Urinary bladder (tissue), 3 donors: ENCODE measurements at regions not wholly inside any gene's neighbourhood (a gene's known extent, or its start where the extent isn't known, plus 50 kb on each side); places are given as distances from the start of the nearest gene placed in this dataset.

Experiments
- DNase-seq: peaks from one replicate; pipeline ENCODE4 v3.0.0-alpha.2; 2015; ENCODE audit errors: extremely low spot score
- H3K27ac ChIP-seq: one replicate; pipeline ENCODE4 v1.5.1; 2013; ENCODE audit warnings: low read depth, mild to moderate bottlenecking, moderate library complexity
- H3K36me3 ChIP-seq: one replicate; pipeline ENCODE4 v1.6.1; 2013; ENCODE audit warnings: mild to moderate bottlenecking, moderate library complexity; ENCODE audit not compliant: insufficient read depth
- H3K4me1 ChIP-seq: one replicate; pipeline ENCODE4 v1.6.1; 2013; ENCODE audit warnings: mild to moderate bottlenecking, moderate library complexity; ENCODE audit not compliant: insufficient read depth
- H3K4me3 ChIP-seq: one replicate; pipeline ENCODE4 v1.5.1; 2013; ENCODE audit warnings: low read depth, low read length
- WGBS: extraction: QIAGEN DNeasy Blood & Tissue Kit; methylation state at CpG from one replicate; pipeline ENCODE4 v1.1.7; 2013; 5-methylcytosine and 5-hydroxymethylcytosine counted together
- donor health status: healthy with polysubstance abuse.
- donor health status: healthy.

DNA sequence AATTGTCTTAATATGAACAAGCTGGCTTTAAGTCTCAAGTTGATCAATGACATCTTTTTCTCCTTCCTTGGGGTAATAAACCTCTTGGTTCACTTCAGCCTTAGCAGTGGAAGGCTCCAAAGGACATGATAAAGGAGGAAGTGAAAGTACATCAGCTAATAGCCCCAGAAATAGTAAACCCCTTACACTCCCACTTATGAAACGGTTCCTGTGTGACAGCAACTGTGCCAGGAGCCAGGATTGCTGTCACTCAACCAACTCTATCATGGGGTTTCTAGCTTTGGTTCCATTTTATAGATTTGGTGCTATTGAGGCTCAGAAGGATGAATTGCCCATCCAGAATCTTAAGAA lies 216.7 kb downstream of the ABHD5 start:
- H3K36me3 ChIP-seq: no peaks in the 10 kb centered on the region
- DNase-seq: no peak
- H3K4me1 ChIP-seq: no peaks in the 10 kb centered on the region
- H3K4me3 ChIP-seq: no peak overlapping the region
- 47% methylated on average over 1 of the region's 1 CpG for WGBS
- no peak overlapping the region for H3K27ac ChIP-seq

DNA sequence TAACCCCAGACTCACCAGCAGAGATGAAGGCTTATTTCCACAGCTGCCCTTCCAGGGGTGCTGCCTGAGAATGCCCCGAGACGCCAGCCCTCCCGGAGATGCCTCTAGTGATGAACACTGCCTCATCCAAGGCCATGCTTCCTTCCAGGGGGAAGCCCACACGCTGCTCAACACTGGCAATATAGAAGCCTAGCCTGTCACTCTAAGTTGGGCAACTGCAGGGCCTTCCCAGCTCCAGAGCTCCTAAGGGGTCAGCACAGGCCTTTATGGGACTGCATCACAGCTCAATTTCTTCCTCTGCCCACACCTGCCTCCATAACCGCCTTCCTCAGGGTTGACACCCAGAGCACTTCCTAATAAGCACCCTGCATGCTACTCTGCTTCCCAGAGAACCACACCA lies 217.7 kb downstream of the ABHD5 start:
- DNase-seq: no peak
- Histone ChIP-seq H3K4me1 (no peaks in the 10 kb centered on the region), H3K4me3 (no peak overlapping the region), H3K36me3 (no peaks in the 10 kb centered on the region), H3K27ac (no peak overlapping the region)
- 93% methylated on average over 5 of the region's 5 CpGs for WGBS

DNA sequence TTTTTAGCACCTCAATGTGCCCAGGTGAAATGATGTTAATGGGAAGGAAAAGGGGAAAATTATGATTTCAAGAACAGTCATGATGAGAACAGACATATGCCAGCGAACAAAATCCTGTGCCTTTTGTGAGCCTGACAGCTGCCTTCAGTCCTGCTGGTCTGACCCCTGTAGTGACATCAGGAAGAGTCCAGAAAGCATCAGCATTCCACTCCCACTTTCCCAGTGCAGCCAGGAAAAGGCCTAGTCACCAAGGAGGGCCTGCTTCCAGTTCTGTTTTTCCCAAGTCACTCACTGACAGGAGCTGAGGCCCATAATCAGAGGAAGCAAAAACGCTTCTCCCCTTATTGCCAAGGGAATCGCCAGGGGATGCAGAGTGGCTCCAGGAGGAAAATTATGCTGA lies 218.4 kb downstream of the ABHD5 start:
- Histone ChIP-seq H3K4me3 (no peak overlapping the region), H3K36me3 (no peaks in the 10 kb centered on the region), H3K4me1 (no peaks in the 10 kb centered on the region), H3K27ac (no peak overlapping the region)
- DNase-seq: no peak
- 78% methylated on average over 3 of the region's 3 CpGs for WGBS

DNA sequence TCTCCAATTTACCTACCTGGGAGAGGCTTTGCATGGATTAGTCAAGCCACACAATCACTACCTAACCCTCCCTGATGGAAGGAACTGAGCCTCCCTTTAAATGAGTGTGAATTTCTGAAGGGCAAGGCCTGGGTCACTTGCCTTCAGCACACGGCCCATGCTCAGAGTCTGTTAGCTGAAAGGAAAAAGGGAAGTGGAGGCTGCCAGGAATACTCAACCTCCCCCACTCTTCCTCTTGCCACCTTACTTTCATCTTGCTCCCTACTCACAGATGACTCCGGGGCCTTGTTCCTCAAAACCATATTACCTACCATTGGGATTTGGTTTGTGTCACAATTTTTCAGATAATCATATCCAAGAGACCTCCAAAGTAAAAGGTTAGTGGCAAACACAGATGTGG lies 220.0 kb downstream of the ABHD5 start:
- Histone ChIP-seq H3K36me3 (no peaks in the 10 kb centered on the region), H3K4me1 (no peaks in the 10 kb centered on the region), H3K4me3 (no peak overlapping the region), H3K27ac (no peak overlapping the region)
- DNase-seq: no peak
- 71% methylated on average over 2 of the region's 2 CpGs for WGBS

DNA sequence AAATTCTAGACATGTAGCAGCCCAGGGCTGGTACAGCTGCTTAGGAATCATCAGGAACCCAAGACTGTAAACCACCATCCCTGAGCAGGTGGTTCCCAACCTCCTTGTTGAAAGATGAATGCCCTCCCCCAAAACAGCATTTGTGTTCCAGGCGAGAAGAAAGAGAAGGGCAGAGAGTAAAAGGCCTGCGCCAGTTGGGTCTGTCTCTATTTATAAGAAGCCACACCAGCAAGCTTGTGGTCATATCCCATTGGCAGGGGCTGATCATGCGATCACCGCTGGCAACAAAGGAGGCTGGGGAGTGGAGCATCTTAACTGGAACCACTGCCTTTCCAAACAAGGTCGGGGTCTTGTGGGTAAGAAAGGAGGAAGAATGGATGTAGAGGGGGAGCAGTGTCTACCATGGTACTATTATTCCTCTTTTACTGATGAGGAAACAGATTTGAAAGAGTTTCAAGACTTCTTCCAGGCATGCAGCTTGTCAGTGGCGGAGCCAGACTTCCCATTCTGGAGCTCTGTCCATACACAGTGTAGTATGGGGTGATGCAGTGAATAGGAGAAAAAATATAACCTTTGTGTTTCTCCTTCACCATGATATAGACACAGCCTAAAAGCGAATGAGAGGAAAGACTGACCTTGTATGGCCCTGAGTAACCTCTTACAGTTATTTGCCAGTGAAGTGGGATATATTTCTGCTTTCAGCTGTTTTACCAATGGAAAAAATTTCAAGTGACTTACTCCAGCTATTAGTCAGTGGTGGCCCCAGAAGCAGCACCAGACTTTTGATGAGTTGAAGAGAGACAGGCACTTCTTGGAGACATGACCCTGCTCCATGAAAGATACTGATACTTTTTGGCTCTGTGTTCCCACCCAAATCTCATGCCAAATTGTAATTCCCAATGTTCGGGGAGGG lies 222.6 kb downstream of the ABHD5 start:
- 89% methylated on average over 8 of the region's 8 CpGs for WGBS
- Histone ChIP-seq H3K4me3 (no peak overlapping the region), H3K4me1 (no peaks in the 10 kb centered on the region), H3K27ac (no peak overlapping the region), H3K36me3 (no peaks in the 10 kb centered on the region)
- DNase-seq: no peak

DNA sequence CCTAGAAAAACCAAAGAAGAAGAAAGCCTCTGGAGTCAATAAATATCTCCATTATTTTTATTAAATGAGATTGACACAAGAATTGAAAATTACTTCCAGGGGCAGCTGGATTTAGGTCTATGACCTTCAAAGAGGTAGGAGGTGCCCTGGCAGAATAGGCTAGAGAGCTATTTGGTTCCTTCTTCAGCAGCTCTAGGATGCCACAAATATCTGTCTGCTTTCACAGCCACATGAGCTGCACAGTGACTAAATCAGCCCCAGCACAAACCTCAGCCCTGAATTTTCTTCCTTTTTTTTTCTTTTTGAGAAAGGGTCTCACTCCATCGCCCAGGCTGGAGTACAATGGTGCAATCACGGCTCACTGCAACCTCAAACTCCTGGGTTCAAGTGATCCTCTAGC lies 223.5 kb downstream of the ABHD5 start:
- WGBS: 92% methylated on average over 2 of the region's 2 CpGs
- H3K36me3 ChIP-seq: no peaks in the 10 kb centered on the region
- no peak overlapping the region for H3K4me3 ChIP-seq
- H3K4me1 ChIP-seq: no peaks in the 10 kb centered on the region
- H3K27ac ChIP-seq: no peak overlapping the region
- no peak for DNase-seq

DNA sequence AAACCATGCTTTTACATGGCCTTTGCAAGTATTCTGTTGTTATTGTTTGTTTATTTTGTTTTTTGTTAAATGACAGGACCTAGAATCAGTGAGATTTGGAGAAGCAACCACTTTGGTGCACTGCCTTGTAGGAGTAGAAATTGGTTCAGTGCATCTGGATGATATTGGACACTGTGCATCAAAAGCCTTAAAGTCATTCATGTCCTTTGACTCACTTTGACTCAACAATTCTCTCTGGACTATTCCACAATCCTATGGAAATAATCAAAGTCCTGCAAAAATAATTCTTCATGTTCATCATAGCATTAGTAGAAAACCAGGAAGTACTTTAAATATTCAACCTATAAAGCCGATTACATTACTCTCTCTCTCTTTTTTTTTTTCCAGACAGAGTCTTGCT lies 224.8 kb downstream of the ABHD5 start:
- Histone ChIP-seq H3K27ac (no peak overlapping the region), H3K4me1 (no peaks in the 10 kb centered on the region), H3K36me3 (no peaks in the 10 kb centered on the region), H3K4me3 (no peak overlapping the region)
- no peak for DNase-seq
- WGBS: 91% methylated on average over 1 of the region's 1 CpG

DNA sequence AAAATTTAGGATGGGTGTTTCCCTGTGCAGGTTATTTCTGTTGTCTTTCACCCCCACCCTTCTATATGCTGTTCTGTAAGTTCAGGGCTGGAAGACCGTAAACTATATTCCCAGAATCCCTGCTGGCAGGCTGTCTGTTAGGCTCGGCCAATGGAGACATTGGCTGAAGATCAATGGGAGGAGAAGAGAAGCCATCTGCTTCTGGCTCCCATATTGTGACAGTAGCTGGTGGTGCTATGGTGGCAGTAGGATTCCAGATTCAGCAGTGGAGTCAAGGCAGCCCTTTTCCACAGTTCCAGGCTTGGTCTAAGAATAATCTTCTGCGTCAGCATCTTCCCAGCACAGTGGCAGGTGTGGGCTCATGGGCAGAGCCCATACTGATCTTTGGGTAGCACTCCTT lies 226.6 kb downstream of the ABHD5 start:
- Histone ChIP-seq H3K36me3 (no peaks in the 10 kb centered on the region), H3K4me1 (no peaks in the 10 kb centered on the region), H3K4me3 (no peak overlapping the region), H3K27ac (no peak overlapping the region)
- WGBS: 89% methylated on average over 3 of the region's 3 CpGs
- DNase-seq: no peak

DNA sequence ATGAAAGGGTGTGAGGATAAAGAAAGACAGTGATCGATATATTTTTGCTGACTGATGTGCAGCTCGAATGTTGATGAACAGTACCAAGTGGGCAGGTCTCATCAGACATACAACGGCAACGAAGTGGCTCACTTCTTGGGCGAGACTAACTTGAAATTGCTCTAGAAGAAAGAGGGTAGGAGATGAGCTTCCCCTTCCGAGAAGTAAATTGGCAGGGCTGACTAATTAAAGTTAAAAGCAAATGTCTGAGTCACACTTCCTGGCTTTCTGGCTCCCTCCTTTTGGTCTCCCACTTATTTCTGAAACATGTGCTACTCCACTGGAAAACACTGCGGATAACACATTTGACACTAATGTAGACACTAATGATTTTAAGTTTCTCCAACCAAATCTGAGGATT lies 228.3 kb downstream of the ABHD5 start:
- H3K4me3 ChIP-seq: no peak overlapping the region
- DNase-seq: no peak
- H3K27ac ChIP-seq: no peak overlapping the region
- H3K36me3 ChIP-seq: no peaks in the 10 kb centered on the region
- no peaks in the 10 kb centered on the region for H3K4me1 ChIP-seq
- WGBS: 57% methylated on average over 7 of the region's 7 CpGs

DNA sequence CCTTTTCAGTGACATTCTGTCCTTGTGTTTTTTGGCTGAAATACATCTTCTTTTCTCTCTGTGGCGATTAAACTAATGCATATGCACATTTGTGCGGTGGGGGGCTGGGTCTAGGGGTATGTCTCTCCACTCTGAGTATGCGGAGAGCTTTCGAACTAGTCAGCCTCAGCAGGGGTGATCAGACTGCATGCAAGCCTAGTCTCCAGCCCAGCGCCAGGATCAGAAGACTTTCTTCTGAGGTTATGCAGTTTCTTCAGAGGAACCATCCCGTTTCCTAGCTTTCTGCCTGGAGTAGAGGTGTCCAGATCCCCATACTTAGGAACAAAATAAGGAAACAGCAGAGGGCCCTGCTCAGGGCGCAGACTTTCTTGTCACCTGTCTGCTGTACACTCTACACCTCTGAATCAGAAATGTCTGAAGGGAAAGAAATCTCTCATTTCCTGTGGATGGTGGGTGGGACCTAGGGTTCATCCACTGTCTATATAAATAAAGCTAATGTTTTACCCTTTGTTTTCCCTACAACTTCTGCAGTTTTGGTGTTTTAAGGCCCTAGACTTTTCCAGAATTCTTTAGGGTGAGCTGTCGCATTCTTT lies 230.4 kb downstream of the ABHD5 start:
- no peak for DNase-seq
- Histone ChIP-seq H3K36me3 (no peaks in the 10 kb centered on the region), H3K27ac (no peak overlapping the region), H3K4me1 (no peaks in the 10 kb centered on the region), H3K4me3 (no peak overlapping the region)
- 44% methylated on average over 8 of the region's 8 CpGs for WGBS

DNA sequence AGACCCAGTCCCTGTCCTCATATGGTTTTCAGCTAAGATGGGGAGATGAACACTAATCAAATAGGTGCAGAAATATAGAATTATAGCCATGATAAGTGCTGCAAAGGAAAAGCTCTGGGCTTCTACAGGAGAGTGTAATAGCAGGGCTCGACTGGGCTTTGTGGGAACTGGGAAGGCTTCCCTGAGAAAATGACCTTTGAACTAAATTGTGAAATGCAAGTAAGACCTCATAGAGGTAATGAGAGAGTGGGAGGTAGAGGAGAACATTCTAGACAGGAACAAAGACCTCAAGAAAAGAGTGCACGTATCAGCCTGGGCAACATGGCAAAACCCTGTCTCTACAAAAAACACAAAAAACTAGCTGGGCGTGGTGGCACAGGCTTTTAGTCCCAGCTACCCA lies 231.6 kb downstream of the ABHD5 start:
- no peak for DNase-seq
- H3K4me1 ChIP-seq: no peaks in the 10 kb centered on the region
- 75% methylated on average over 3 of the region's 3 CpGs for WGBS
- no peak overlapping the region for H3K27ac ChIP-seq
- no peak overlapping the region for H3K4me3 ChIP-seq
- H3K36me3 ChIP-seq: no peaks in the 10 kb centered on the region

DNA sequence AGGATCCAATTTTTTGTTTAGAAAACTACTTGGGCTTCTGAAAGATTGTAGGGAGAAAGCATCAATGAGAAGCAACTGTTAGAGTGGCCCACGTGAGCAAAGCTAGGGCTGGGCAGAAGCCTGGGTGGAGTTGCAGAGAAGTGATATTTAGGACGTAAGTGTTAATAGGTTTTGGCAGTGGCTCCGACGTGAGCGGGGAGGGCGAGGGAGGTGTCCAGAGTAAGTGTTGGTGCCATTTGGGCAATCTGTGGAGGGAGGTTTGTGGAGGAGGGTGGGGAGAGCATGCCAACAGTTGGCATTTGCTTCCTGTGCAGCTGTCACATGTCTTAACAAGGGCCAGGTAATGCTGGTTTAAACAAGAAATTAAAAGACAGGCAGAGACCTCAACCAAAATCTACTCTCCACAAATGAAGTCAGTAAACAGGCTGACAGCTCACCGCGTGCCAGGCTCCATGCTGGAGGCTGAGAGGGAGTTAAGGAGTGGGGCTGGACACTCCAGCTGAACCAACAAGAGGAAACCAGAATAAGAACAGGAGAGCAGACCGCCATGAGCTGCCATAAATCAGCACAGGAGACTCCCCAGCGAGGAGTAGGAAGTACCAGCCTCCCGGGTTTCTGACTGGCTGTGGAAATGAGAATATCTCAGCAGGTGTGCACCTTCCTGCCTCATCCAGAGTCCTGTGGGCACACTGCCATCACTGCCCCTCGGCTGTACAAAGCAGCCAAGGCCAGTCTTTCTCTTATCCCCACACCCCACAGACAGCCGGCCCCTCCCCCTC lies 232.6 kb downstream of the ABHD5 start:
- Histone ChIP-seq H3K27ac (no peak overlapping the region), H3K36me3 (no peaks in the 10 kb centered on the region), H3K4me1 (no peaks in the 10 kb centered on the region), H3K4me3 (no peak overlapping the region)
- WGBS: 24% methylated on average over 13 of the region's 13 CpGs
- no peak for DNase-seq

DNA sequence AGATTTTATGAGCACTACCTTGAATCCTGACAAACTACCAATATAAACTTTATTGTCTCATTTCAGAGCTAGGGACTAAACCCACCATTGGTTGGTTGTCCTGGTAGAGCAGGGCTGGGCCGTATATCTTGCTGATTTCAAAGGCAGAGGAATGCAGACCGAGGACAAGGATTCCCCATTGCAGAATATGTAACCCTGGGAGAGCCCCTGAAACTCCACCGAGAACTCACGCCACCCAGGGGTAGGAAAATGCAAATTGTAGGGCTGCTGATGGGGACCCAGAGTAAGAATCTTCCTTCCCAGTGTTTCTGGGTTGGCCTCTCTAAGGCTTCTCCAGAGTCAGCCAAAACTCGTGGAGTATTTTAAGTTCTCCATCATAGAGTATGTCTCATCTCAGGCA lies 235.3 kb downstream of the ABHD5 start:
- WGBS: 49% methylated on average over 5 of the region's 5 CpGs
- Histone ChIP-seq H3K36me3 (no peaks in the 10 kb centered on the region), H3K4me1 (no peaks in the 10 kb centered on the region), H3K27ac (no peak overlapping the region), H3K4me3 (no peak overlapping the region)
- no peak for DNase-seq

DNA sequence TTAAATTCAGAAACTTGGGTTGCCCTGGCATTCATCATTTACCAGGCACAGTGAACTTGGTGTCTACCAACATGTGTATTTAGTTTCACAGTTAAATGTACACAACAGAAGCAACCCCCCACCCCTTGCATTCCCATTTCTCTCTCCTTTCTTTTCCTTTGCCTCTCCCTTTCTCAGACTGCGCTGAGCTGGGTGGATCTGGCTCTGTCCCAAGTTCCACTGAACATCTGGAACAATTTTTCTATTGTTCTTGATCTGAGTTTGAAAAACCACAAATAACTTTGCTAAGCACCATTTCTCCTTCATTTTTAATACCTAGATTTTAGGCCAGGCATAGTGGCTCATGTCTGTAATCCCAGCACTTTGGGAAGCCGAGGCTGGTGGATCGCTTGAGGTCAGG lies 242.2 kb downstream of the ABHD5 start:
- WGBS: 71% methylated on average over 3 of the region's 3 CpGs
- Histone ChIP-seq H3K36me3 (no peaks in the 10 kb centered on the region), H3K27ac (no peak overlapping the region), H3K4me3 (no peak overlapping the region), H3K4me1 (no peaks in the 10 kb centered on the region)
- no peak for DNase-seq
